HG03025 (cell line): ENCODE measurements at regions not wholly inside any gene's neighbourhood (a gene's known extent, or its start where the extent isn't known, plus 50 kb on each side); places are given as distances from the start of the nearest gene placed in this dataset.
"Not testable (repeated sequence)": the region's sequence is repeated elsewhere in the genome, so short reads cannot be mapped to it uniquely, and the experiment has no call there.

Experiments used
- ATAC-seq: cut with Tn5 transposase; IDR thresholded peaks from one replicate; pipeline ENCODE4 v1.9.1; 2021; ENCODE audit warnings: mild to moderate bottlenecking, moderate library complexity; ENCODE audit not compliant: unreplicated experiment, low FRiP score

DNA sequence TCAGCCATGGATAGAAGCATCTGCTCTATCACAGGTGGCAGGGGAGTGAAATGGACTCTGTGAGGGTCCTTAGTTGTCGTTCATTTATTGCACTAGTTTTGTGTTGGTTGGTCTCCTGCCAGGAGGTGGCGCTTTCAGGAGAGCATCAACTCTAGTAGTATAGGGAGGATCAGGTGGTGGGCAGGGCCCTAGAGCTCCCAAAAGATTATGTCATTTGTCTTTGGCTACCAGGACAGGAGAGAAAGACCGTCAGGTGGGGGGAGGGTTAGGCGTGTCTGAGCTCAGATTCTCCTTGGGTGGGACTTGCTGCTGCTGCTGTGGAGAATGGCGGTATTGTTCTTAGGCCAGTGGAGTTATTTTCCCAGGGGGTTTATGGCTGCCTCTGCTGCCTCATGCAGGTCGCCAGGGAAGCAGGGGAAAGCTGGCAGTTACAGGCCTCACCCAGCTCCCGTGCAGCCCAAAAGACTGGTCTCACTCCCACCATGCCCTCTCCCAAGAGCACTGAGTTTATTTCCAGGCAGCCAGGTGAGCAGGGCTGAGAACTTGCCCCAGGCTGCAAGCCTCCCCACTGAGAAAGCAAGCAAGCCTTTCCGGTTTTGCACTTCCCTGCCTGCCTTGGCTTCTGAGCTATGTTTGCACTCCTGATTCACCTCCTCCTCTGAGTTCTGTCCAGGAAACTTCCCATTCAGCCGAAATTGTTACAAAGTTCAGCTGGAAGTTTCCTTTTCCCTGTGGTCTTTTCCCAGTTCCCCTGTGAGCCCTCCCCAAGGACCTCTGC lies 317.3 kb downstream of the TAF11L14 start:
- no peak for ATAC-seq

DNA sequence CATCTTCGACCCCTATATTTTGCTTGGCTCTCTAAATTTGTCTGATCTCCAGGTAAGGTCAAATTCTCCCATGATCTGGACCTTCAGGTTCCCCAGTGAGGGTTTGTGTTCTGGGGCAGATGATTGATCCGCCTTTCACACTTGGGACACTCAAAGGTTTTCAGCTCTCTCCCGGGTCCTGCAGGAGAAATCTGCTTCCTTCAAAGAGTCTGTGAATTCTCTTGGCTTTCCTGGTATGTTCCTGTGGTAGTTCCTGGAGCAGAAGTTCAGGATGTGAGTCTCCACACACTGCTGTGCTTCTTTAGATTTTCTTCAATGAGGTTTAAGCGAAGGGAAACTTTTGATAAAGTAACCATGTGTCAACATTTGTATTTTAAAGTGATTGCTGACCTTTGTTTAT lies 318.0 kb downstream of the TAF11L14 start:
- ATAC-seq, result no peak

- ATAC-seq, result no peak
Observed at GRCh38 chr5:17964067-17964466, 329.8 kb downstream of the TAF11L14 start.

DNA sequence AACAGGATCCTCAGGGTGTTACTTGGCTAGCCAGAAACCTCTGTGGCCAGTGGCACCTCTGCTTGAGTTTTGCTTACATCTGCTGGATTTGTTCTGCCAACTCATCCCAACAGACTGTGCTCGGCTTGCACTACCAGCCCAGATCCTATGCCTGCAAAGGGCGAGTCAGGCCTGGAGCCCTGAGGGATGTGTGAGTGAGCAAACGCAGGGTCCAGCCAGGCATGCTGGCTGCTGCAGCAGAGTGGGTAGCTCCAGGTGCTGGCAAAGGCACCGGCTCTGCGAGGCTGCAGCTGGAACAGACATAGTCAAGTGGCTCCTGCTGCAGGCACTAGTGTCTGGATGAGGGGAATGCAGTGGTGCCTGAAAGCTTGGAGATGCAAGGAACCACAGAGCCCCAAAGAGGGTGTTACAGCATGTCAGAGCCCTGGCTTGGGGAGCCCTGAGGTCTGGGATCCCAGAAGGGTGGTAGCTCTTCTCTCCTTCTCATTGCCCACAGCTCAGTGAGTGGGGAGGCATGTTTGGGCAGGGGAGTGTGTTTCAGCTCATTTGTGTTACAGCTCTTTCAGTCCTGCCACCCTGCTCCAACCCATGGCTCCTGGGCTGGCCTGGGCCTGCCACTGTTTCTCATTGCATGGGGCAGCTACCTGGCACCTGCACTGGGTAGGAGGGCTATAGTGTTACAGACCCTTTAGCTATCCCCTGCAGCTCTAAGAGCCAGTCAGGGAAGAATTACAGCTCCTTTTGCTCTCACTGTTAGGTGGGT lies 332.6 kb downstream of the TAF11L14 start:
- no peak for ATAC-seq

DNA sequence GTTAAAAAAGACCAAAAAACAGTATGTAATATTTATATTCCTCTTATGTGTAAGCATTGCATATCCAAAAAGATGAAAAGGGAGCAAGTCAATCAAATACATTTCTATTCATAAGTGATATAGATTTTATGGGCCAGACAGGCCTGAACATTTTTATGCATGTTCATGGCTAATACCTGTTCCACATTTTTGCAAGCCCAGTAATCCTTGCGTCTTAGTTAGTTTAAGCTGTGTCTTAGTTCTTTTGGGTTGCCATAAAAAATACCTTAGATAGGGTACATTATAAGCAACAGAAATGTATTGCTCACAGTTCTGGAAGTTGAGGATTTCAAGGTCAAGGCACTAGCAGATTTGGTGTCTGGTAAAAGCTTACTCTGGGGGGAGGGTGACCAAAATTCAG lies 342.1 kb downstream of the TAF11L14 start:
- no peak for ATAC-seq

DNA sequence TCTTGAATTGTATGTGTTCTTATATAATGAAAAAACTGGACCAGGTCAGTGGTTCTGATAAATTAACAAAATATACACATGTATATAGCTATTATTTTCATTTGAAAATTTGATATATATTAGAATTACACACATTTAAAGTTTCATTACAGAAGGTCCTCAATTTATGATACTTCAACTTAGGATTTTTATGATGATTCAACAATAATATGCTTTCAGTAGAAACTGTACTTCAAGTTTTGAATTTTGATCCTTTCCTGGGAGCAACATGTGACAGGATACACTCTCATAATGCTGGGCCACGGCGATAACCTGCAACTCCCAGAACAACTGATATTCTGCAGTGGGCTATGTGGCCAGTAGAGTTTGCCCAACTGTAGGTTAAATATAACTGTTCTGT lies 344.7 kb downstream of the TAF11L14 start:
- ATAC-seq, result no peak

DNA sequence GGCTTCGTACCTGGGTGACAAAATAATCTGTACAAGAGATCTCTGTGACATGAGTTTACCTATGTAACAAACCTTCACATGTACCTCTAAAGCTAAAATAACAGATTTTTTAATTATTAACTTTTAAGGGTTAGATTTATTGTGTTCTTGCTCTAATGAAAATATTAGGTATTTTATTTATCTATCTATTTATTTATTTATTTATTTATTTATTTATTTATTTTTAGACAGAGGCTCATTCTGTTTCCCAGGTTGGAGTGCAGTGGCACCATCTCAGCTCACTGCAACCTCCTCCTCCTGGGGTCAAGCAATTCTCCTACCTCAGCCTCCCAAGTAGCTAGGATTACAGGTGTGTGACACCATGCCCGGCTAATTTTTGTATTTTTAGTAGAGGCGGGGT lies 348.4 kb downstream of the TAF11L14 start:
- not testable (repeated sequence) for ATAC-seq

- ATAC-seq, result no peak
Observed at GRCh38 chr5:17989036-17989435, 354.8 kb downstream of the TAF11L14 start.

DNA sequence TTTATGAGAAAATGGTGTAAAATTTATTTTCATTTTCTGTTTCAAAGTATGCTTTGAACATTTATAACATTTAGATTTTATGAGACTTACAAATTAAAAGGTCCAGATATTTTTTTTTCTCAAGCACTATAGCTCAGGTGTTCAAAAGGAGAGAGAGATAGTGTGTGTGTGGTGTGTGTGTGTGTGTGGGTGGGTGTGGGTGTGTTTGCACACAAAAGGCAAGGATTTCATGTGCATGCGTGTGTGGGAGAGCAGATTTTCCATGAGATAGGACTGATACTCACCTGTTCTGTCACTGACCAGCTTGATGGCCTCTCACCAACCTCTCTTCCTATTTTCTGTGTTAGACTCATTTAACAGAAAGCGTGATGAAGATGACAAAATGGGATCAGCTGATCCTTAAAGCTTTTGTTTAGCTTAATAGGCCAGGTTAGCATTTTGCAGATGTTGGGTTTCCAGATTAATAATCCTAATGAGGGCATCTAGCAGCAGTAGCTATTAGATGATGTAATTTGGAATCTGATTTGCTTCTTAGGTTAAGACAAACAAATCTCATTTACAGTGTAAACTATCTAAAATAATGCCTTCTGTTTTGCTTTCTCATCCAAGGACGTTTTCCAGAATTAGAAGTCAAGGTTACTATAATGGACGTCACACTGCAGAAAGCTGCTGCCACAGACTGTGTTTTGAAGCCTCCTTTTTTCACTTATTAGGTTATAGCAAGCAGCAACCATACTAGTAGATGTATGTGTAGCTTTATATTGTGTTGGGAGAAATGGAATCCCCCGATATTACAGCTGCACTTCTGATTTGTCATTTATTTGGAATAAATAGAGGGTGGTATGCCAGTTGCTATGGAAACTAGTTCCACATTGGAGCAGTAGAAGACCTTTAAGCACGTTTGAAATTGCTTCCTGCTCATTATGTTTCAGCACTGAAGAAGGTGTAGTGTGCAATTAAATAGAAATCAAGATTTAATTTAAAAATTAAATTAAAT lies 355.6 kb downstream of the TAF11L14 start:
- no peak for ATAC-seq

DNA sequence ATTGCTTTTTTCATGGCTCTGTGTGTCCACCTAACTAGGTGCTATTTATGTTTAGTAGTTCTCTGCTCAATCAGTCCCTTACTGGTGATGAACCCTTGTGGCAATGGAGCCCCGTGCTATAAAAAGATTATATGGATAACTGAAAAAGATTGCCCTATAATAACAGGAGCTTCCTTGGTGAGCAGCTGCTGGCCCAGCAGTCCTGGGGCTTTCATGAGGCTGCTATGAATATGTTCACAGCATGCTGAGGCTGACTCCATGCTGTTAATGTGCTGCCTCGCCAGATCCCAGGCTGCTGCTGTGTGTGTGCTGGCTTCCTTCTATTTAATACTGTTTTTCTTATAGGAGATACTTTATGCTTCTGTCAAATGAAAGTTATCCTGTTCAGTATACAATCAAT lies 357.5 kb downstream of the TAF11L14 start:
- no peak for ATAC-seq

DNA sequence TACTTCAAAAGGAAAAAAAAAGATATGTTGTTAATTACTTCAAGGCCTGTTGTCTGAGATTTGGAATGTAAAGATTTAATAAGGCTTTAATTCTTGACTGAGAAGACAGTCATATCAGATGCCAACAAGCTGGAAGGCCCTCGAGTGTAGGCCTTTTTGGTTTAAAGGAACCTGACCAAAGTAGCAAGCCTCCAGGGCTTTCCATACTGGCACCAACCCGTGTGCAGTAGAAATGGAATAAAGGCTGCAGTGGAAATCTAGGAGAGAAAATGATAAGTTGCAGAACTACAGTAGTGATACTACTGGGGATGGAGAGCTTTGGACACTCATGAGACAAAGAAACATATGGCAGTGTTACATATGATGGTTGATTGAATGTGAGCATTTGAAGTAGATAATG lies 358.0 kb downstream of the TAF11L14 start:
- ATAC-seq, result no peak

DNA sequence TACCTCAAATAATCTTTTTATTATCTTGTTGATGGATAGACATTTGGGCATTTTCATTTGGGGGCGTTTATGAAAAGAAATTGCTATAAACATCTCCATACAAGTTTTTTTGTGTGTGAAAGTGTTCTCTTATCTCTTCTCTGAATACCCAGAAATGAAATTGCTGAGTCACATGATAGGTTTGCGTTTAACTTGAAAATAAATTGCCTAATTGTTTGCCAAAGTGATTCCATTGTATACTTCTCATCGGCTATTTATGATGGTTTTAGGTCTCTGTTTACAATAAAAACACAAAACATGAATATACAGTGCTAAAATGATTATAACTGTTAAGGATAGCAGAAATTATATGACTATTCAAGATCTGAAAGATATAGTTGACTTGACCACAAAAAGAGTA lies 361.7 kb downstream of the TAF11L14 start:
- no peak for ATAC-seq

DNA sequence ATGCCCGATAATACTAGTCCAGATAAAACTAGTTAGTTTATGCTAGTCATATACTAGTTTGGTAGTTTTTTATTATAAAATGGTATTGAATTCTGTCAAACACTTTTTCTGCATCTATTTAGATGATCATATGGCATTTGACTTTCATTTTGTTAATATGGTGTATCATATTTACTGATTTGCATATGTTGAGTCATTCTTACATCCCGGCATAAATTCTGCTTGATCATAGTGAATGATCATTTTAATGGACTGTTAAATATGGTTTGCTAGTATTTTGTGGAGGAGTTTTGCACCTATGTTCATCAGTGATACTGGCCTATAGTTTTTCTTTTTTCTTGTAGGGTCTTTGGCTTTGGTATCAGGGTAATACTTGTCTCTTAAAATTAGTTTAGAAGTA lies 365.6 kb downstream of the TAF11L14 start:
- no peak for ATAC-seq

GRCh38 chr5:18000744-18001143 lies 366.5 kb downstream of the TAF11L14 start:
- no peak for ATAC-seq

GRCh38 chr5:18003312-18003711 lies 369.1 kb downstream of the TAF11L14 start:
- ATAC-seq, result no peak

DNA sequence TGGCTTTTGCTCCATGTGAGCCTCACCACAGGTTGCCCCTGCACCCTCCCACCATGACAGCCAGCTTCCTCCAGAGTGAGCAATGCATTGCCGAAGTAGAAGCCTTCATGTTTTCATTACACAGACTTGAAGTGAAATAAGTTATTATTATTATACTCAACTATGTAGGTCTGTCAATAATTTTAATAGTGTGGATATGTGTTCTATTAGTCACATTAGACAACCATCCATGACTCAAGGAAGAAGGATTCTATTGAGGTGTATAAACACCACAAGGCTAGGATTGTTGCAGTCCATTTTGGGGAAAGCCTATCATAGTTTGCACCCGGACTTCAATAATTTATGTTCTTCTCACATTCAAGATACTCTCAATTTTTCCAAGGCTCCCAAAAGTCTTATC lies 369.5 kb downstream of the TAF11L14 start:
- no peak for ATAC-seq

- not testable (repeated sequence) for ATAC-seq
Observed at GRCh38 chr5:18006235-18006634, 372.0 kb downstream of the TAF11L14 start.

- no peak for ATAC-seq
Observed at GRCh38 chr5:18008940-18009339, 374.7 kb downstream of the TAF11L14 start.

DNA sequence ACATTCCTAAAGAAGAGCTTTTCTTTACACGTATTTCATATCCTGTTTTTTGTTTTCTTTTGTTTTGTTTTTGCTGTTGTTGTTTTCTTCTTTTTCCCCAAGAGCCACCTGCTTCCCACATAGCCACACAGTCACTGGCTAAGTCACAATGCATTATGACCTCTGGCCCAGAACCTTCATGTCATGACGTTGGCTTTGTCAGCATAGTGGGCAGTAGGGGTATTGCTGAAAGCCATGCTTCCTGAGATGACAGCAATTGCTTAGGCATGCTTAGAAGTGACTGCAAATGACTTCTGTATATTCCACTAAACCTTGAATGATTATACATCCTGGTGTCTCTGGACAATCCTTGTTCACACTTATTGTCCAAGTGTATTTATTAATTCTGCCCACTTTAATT lies 375.8 kb downstream of the TAF11L14 start:
- ATAC-seq, result no peak

- ATAC-seq, result no peak
Observed at GRCh38 chr5:18018472-18018871, 384.2 kb downstream of the TAF11L14 start.

- no peak for ATAC-seq
Observed at GRCh38 chr5:18023275-18023674, 389.0 kb downstream of the TAF11L14 start.
